HepG2 (cell line): ENCODE measurements at regions not wholly inside any gene's neighbourhood (a gene's known extent, or its start where the extent isn't known, plus 50 kb on each side); places are given as distances from the start of the nearest gene placed in this dataset.
A peak's percentile ranks its signal among the peaks of the same experiment; 100 is the strongest.

Experiments
- ATAC-seq: fragments of 200-7000 bp; cut with Tn5 transposase; 3 replicates; pipeline ENCODE4 v1.9.1; 2020; ENCODE audit warnings: mild to moderate bottlenecking, moderate library complexity
- BruUV-seq: library from RNA; stranded (reverse); fragments of 400-500 nt; replicated peaks from 2 replicates; lab custom pipeline; 2021; lab: Mats Ljungman, UMichigan
- CTCF ChIA-PET: fragments of 300-600 bp; formaldehyde crosslinking; extraction: SDS; loops from one replicate; lab custom pipeline; 2021; ENCODE audit warnings: low total read pairs, inconsistent platforms, low intra/inter-chr PET ratio; lab: Yijun Ruan, JAX
- POLR2A ChIA-PET: fragments of 350-600 bp; sonication (Branson Sonifier 250); formaldehyde crosslinking; loops from one replicate; lab custom pipeline; 2020; ENCODE audit warnings: antibody characterized with exemption, inconsistent platforms; lab: Yijun Ruan, JAX
- DNase-seq: peaks from one replicate; pipeline ENCODE4 v3.0.0-alpha.2; 2015; ENCODE audit warnings: low spot score
- FAIRE-seq: peaks from 3 replicates; lab custom pipeline; 2011; peaks lifted over from hg19 to GRCh38; lab: Jason Lieb, UNC
- H2AFZ ChIP-seq: one replicate; pipeline ENCODE4 v1.6.1; 2011; ENCODE audit warnings: low read length, inconsistent platforms
- H3K27ac ChIP-seq: fragments of 300-600 bp; 3 replicates; pipeline ENCODE4 v1.8.0; 2011; ENCODE audit warnings: mixed run types, mild to moderate bottlenecking, mixed read lengths, low read length, inconsistent platforms; ENCODE audit not compliant: insufficient read depth; ENCODE audit errors: extremely low read length
- H3K27me3 ChIP-seq, 2 experiments: fragments of 200-600 bp in 1 of 2; 2 replicates in 1 of 2; 3 replicates in 1 of 2; pipeline versions ENCODE4 v1.6.0 to v1.8.0; 2011; ENCODE audit warnings: low read length in 2 of 2, mild to moderate bottlenecking in 2 of 2, moderate library complexity in 2 of 2, inconsistent platforms in 1 of 2; ENCODE audit not compliant: insufficient read depth in 2 of 2, control insufficient read depth in 1 of 2
- H3K36me3 ChIP-seq, 2 experiments: fragments of 200-600 bp in 1 of 2; replicated peaks in 1 of 2; 2 replicates in 1 of 2; 3 replicates in 1 of 2; pipeline versions ENCODE4 v1.5.1 to v1.8.0; 2011; ENCODE audit warnings: low read length in 2 of 2, inconsistent platforms in 1 of 2; ENCODE audit not compliant: insufficient read depth in 2 of 2, control insufficient read depth in 1 of 2
- H3K4me1 ChIP-seq: 2 replicates; pipeline ENCODE4 v1.5.1; 2012; ENCODE audit warnings: low read length, inconsistent platforms; ENCODE audit not compliant: insufficient read depth
- H3K4me2 ChIP-seq: 2 replicates; pipeline ENCODE4 v1.6.0; 2011; ENCODE audit warnings: low read depth, low read length, inconsistent platforms
- H3K4me3 ChIP-seq, 3 experiments: fragments of 200-600 bp in 1 of 3; sonication (generic), shearing (Covaris generic) in 1 of 3; replicated peaks in 1 of 3; 2 replicates each; pipeline ENCODE4 v1.5.1; 2011 to 2016; ENCODE audit warnings: low read length in 3 of 3, inconsistent platforms in 2 of 3, low read depth in 2 of 3, mild to moderate bottlenecking in 2 of 3, control low read depth in 1 of 3, mixed read lengths in 1 of 3; ENCODE audit not compliant: insufficient read depth in 1 of 3
- H3K79me2 ChIP-seq: one replicate; pipeline ENCODE4 v1.6.1; 2011; ENCODE audit warnings: low read length, inconsistent platforms; ENCODE audit not compliant: insufficient read depth
- H3K9ac ChIP-seq: 2 replicates; pipeline ENCODE4 v1.6.0; 2011; ENCODE audit warnings: mild to moderate bottlenecking, low read depth, low read length, inconsistent platforms; ENCODE audit not compliant: insufficient read depth
- H3K9me3 ChIP-seq: 2 replicates; pipeline ENCODE4 v1.5.1; 2012; ENCODE audit warnings: mild to moderate bottlenecking, low read length
- H4K20me1 ChIP-seq: 2 replicates; pipeline ENCODE4 v1.6.0; 2011; ENCODE audit warnings: inconsistent platforms, mild to moderate bottlenecking, low read length, moderate library complexity; ENCODE audit not compliant: insufficient read depth
- ATAD3A ChIP-seq: sonication (generic); formaldehyde crosslinking; IDR thresholded peaks from 2 replicates; pipeline ENCODE4 v1.4.0; 2020; ENCODE audit warnings: missing genetic modification reagents
- ATF7 ChIP-seq, 2 experiments: fragments of 450-650 bp in 1 of 2; sonication (generic) in 1 of 2; formaldehyde crosslinking in 1 of 2; IDR thresholded peaks; 2 replicates each; pipeline versions ENCODE4 v1.4.0 to v1.6.1; 2016 to 2020; ENCODE audit warnings: antibody characterized with exemption in 1 of 2, mild to moderate bottlenecking in 1 of 2, missing genetic modification reagents in 1 of 2
- CREB1 ChIP-seq, 2 experiments: fragments of 450-650 bp in 1 of 2; IDR thresholded peaks; 2 replicates each; pipeline ENCODE4 v1.6.1; 2016 to 2017; ENCODE audit warnings: control low read depth in 1 of 2, mild to moderate bottlenecking in 1 of 2, missing compliant biosample characterization in 1 of 2, missing genetic modification characterization in 1 of 2
- NAIF1 ChIP-seq: sonication (generic); formaldehyde crosslinking; IDR thresholded peaks from 2 replicates; pipeline ENCODE4 v1.5.0; 2020; ENCODE audit warnings: mild to moderate bottlenecking, missing genetic modification reagents, borderline replicate concordance
- NR2F1 ChIP-seq, 2 experiments: fragments of 450-650 bp in 1 of 2; formaldehyde crosslinking in 1 of 2; IDR thresholded peaks; 2 replicates each; pipeline versions ENCODE4 v1.5.0 to v1.6.1; 2016 to 2020; ENCODE audit warnings: mild to moderate bottlenecking in 1 of 2, missing compliant biosample characterization in 1 of 2, missing genetic modification reagents in 1 of 2, moderate library complexity in 1 of 2
- PRDM4 ChIP-seq: sonication (generic); formaldehyde crosslinking; IDR thresholded peaks from 2 replicates; pipeline ENCODE4 v1.9.0; 2021; ENCODE audit warnings: missing genetic modification reagents, borderline replicate concordance
- RBM22 ChIP-seq: fragments of 200-400 bp; formaldehyde crosslinking; optimal IDR thresholded peaks from 2 replicates; pipeline ENCODE3; 2017; ENCODE audit warnings: mild to moderate bottlenecking, low read length, moderate library complexity
- SNAPC5 ChIP-seq: sonication (generic); formaldehyde crosslinking; IDR thresholded peaks from 2 replicates; pipeline ENCODE4 v1.8.1; 2023; ENCODE audit warnings: mild to moderate bottlenecking, missing genetic modification reagents, borderline replicate concordance
- SRF ChIP-seq: IDR thresholded peaks from 2 replicates; pipeline ENCODE4 v1.6.1; 2011; ENCODE audit warnings: mild to moderate bottlenecking, low read depth, low read length, moderate library complexity
- SRSF4 ChIP-seq: fragments of 200-400 bp; formaldehyde crosslinking; IDR thresholded peaks from one replicate; pipeline ENCODE4 v1.6.1; 2018; ENCODE audit warnings: mild to moderate bottlenecking, low read depth, low read length, moderate library complexity; ENCODE audit not compliant: poor library complexity, severe bottlenecking
- TBL1XR1 ChIP-seq: fragments of 150-350 bp; IDR thresholded peaks from 2 replicates; pipeline ENCODE4 v1.6.1; 2014; ENCODE audit warnings: borderline replicate concordance, low read length; ENCODE audit not compliant: partially characterized antibody
- WGBS: methylation state at CpG from one replicate; pipeline ENCODE4 v1.1.6; 2017; ENCODE audit warnings: low lambda C conversion rate; 5-methylcytosine and 5-hydroxymethylcytosine counted together
- in situ Hi-C: cut with HindIII; loops from 2 replicates; pipeline ENCODE4 v1.10.0; 2017; ENCODE audit warnings: low pct_unique_long_range_greater_than_20kb; ENCODE audit not compliant: extremely low pct_ligation_motif_present
- intact Hi-C: fragments of 100-400 bp; cut with micrococcal nuclease; formaldehyde crosslinking; loops from one replicate; pipeline ENCODE4 v1.10.0; 2022; ENCODE audit not compliant: unreplicated experiment
- TF ChIP-seq, protein P1 (sequence below): sonication (generic); formaldehyde crosslinking; IDR thresholded peaks from 2 replicates; pipeline ENCODE4 v1.4.0; 2020; ENCODE audit warnings: mild to moderate bottlenecking, missing genetic modification reagents

DNA sequence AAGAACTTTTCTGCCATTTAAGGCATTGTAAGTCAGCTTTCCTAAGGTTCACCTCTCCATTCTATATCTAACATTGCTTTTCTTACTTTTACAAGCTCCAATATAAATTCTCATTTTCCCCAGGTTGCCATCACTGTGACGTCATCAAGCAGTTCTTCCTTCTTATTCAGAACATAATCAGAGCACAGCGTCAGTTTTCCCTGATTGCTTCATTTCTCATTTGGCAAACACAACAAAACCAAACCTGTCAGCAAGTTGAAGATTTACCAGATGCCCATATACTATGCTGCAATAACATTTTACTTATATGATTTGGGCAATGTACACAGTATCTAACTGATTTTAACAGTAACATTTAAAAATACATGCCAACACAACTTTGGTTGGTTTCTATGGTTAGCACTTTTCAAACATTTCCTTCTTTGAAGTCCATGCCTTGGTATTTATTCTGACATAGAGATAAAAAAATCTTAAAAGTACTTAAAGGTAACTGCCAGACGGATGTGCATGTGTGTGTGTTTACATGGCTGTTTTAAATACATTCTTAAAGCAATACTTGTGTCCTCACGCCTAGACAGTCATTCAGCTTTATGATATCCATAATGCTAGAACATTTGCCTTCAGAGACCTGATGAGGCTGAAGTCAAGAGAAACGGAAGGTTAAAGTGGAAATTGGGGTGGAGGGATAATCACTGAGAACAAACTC is 264.0 kb downstream of the KLF12 start:
- Histone ChIP-seq H4K20me1 (no peaks in the 10 kb centered on the region), H3K27ac (no peak overlapping the region), H2AFZ (no peak overlapping the region), H3K9me3 (no peaks in the 10 kb centered on the region), H3K27me3 (no peaks in the 10 kb centered on the region), H3K4me3 (no peak overlapping the region), H3K4me1 (no peaks in the 10 kb centered on the region), H3K36me3 (no peaks in the 10 kb centered on the region), H3K4me2 (no peak overlapping the region), H3K79me2 (no peaks in the 10 kb centered on the region), H3K9ac (no peak overlapping the region)
- intact Hi-C loops (no loop called here), in situ Hi-C loops (no loop called here)
- TF ChIP-seq ATF7 (IDR thresholded peaks at IDR 0.05) (peak; percentile 89), ATF7 (CRISPR knock-in tag; IDR thresholded peaks at IDR 0.05) (no peak), CREB1 (IDR thresholded peaks at IDR 0.05) (peak; percentile 98), CREB1 (CRISPR knock-in tag; IDR thresholded peaks at IDR 0.05) (no peak), SRF (no peak)
- TF ChIP-seq, protein P1, sequence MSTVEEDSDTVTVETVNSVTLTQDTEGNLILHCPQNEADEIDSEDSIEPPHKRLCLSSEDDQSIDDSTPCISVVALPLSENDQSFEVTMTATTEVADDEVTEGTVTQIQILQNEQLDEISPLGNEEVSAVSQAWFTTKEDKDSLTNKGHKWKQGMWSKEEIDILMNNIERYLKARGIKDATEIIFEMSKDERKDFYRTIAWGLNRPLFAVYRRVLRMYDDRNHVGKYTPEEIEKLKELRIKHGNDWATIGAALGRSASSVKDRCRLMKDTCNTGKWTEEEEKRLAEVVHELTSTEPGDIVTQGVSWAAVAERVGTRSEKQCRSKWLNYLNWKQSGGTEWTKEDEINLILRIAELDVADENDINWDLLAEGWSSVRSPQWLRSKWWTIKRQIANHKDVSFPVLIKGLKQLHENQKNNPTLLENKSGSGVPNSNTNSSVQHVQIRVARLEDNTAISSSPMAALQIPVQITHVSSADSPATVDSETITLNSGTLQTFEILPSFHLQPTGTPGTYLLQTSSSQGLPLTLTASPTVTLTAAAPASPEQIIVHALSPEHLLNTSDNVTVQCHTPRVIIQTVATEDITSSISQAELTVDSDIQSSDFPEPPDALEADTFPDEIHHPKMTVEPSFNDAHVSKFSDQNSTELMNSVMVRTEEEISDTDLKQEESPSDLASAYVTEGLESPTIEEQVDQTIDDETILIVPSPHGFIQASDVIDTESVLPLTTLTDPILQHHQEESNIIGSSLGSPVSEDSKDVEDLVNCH (CRISPR knock-in tag), result no peak
- ATAC-seq (no peak), FAIRE-seq (no peak), DNase-seq (no peak)
- POLR2A ChIA-PET, result no interaction called here
- CTCF ChIA-PET, result no interaction called here
- WGBS, result 48% methylated on average over 5 of the region's 5 CpGs
- BruUV-seq, result no TSS peak

- H3K9ac ChIP-seq, result no peak overlapping the region
- no peak overlapping the region for H3K27ac ChIP-seq
- no peaks in the 10 kb centered on the region for H3K27me3 ChIP-seq
- DNase-seq, result no peak
- intact Hi-C loops, result no loop called here
- H3K4me3 ChIP-seq, result no peak overlapping the region
- no peak for ATAC-seq
- FAIRE-seq, result no peak
- H4K20me1 ChIP-seq, result no peaks in the 10 kb centered on the region
- H2AFZ ChIP-seq, result no peak overlapping the region
- H3K36me3 ChIP-seq, result no peaks in the 10 kb centered on the region
- WGBS, result 44% methylated on average over 1 of the region's 1 CpG
- CTCF ChIA-PET, result no interaction called here
- H3K9me3 ChIP-seq, result no peaks in the 10 kb centered on the region
- no peaks in the 10 kb centered on the region for H3K4me1 ChIP-seq
- BruUV-seq, result no TSS peak
- H3K79me2 ChIP-seq, result no peaks in the 10 kb centered on the region
- POLR2A ChIA-PET, result no interaction called here
- no peak overlapping the region for H3K4me2 ChIP-seq
- in situ Hi-C loops, result no loop called here
- TF ChIP-seq PRDM4, result no peak
- TF ChIP-seq SNAPC5 (CRISPR knock-in tag), result no peak
- TF ChIP-seq RBM22, result no peak
- TF ChIP-seq TBL1XR1, result no peak
- no peak for TF ChIP-seq NR2F1 (CRISPR knock-in tag; IDR thresholded peaks at IDR 0.05)
- no peak for TF ChIP-seq SRSF4
- no peak for TF ChIP-seq CREB1 (IDR thresholded peaks at IDR 0.05)
- no peak for TF ChIP-seq CREB1 (CRISPR knock-in tag; IDR thresholded peaks at IDR 0.05)
- no peak for TF ChIP-seq ATAD3A
- TF ChIP-seq NAIF1 (CRISPR knock-in tag), result no peak
These were observed 269.2 kb downstream of the KLF12 start for GRCh38 chr13:73865027-73865426.
